Sigmoid colon (tissue), 4 donors: ENCODE measurements at regions not wholly inside any gene's neighbourhood (a gene's known extent, or its start where the extent isn't known, plus 50 kb on each side); places are given as distances from the start of the nearest gene placed in this dataset.

ENCODE experiments used
- EP300 ChIP-seq, 4 donors: sonication (generic); formaldehyde crosslinking; IDR thresholded peaks; one replicate each; pipeline ENCODE4 v1.6.1; 2017; ENCODE audit warnings: antibody characterized with exemption in 4 of 4
- POLR2A ChIP-seq, 2 donors: fragments of 450-650 bp; IDR thresholded peaks; one replicate each; pipeline ENCODE4 v1.6.1; 2016; ENCODE audit warnings: antibody characterized with exemption in 2 of 2, mild to moderate bottlenecking in 2 of 2, moderate library complexity in 2 of 2
- TF ChIP-seq, protein P1 (sequence below), 4 experiments: fragments of 450-650 bp in 3 of 4; fragments of 200-600 bp in 1 of 4; IDR thresholded peaks; one replicate each; pipeline ENCODE4 v1.5.1; 2016 to 2019; ENCODE audit warnings: antibody characterized with exemption in 4 of 4, mild to moderate bottlenecking in 3 of 4, moderate library complexity in 2 of 4

DNA sequence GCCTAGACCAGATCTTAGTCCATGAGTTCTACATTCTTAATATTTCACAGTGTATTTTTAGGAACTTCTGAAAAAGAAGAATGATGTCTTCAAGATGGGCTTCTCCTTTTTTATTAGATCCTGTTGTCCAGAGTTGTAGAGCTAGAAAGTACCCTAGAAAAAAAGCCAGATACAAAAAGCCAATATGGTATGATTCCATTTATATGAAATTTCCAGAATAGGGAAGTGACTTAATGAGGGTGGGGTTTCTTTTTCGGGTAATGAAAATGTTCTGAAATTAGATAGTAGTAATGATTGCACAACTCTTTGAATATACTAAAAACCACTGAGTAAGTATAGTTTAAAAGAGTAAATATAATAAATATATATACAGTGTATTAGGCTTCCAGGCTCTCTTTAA, 116.9 kb downstream of the NFKBIZ start:
- TF ChIP-seq, protein P1, sequence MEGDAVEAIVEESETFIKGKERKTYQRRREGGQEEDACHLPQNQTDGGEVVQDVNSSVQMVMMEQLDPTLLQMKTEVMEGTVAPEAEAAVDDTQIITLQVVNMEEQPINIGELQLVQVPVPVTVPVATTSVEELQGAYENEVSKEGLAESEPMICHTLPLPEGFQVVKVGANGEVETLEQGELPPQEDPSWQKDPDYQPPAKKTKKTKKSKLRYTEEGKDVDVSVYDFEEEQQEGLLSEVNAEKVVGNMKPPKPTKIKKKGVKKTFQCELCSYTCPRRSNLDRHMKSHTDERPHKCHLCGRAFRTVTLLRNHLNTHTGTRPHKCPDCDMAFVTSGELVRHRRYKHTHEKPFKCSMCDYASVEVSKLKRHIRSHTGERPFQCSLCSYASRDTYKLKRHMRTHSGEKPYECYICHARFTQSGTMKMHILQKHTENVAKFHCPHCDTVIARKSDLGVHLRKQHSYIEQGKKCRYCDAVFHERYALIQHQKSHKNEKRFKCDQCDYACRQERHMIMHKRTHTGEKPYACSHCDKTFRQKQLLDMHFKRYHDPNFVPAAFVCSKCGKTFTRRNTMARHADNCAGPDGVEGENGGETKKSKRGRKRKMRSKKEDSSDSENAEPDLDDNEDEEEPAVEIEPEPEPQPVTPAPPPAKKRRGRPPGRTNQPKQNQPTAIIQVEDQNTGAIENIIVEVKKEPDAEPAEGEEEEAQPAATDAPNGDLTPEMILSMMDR (IDR thresholded peaks at IDR 0.05), result no peak
- TF ChIP-seq EP300 (IDR thresholded peaks at IDR 0.05), result no peak
- TF ChIP-seq POLR2A (IDR thresholded peaks at IDR 0.05), result no peak
